Activated T-helper 1 cell treated with anti-CD3 and anti-CD28 coated beads, Interleukin-12 subunit alpha, Interleukin-12 subunit beta, Interleukin-2, Interleukin-4 antibody, amounts not matched to agents 30 ng/mL and 10 ng/mL and 1 ng/mL, durations not matched to agents 14 hours and 24 hours and 36 hours (primary cell): ENCODE measurements at regions not wholly inside any gene's neighbourhood (a gene's known extent, or its start where the extent isn't known, plus 50 kb on each side); places are given as distances from the start of the nearest gene placed in this dataset.

Experiments
- DNase-seq: peaks from one replicate; pipeline ENCODE4 v3.0.0; 2021; ENCODE audit warnings: low spot score
- H3K27ac Mint-ChIP-seq: one replicate; pipeline ENCODE4 v1.8.0; 2021; ENCODE audit warnings: mild to moderate bottlenecking, mixed read lengths
- H3K27me3 Mint-ChIP-seq: one replicate; pipeline ENCODE4 v1.8.0; 2022; ENCODE audit warnings: mild to moderate bottlenecking, moderate library complexity, mixed read lengths; ENCODE audit not compliant: insufficient read depth
- H3K36me3 Mint-ChIP-seq: one replicate; pipeline ENCODE4 v1.8.0; 2021; ENCODE audit warnings: low read depth, mixed read lengths
- H3K4me1 Mint-ChIP-seq: one replicate; pipeline ENCODE4 v1.8.0; 2021; ENCODE audit warnings: low read depth, mixed read lengths
- H3K4me3 Mint-ChIP-seq: one replicate; pipeline ENCODE4 v1.8.0; 2021; ENCODE audit warnings: mild to moderate bottlenecking, moderate library complexity, mixed read lengths
- H3K9me3 Mint-ChIP-seq: one replicate; pipeline ENCODE4 v1.8.0; 2021; ENCODE audit warnings: mixed read lengths
- intact Hi-C: fragments of 100-400 bp; cut with micrococcal nuclease; formaldehyde crosslinking; loops from one replicate; pipeline ENCODE4 v1.15.1; 2024

GRCh38 chr18:72100465-72101004 is 443.6 kb downstream of the CBLN2 start:
- H3K27me3 Mint-ChIP-seq: no peaks in the 10 kb centered on the region
- no peak overlapping the region for H3K27ac Mint-ChIP-seq
- H3K4me1 Mint-ChIP-seq: no peaks in the 10 kb centered on the region
- no peaks in the 10 kb centered on the region for H3K9me3 Mint-ChIP-seq
- no peak overlapping the region for H3K4me3 Mint-ChIP-seq
- H3K36me3 Mint-ChIP-seq: no peaks in the 10 kb centered on the region
- intact Hi-C loops: no loop called here
- DNase-seq: no peak

DNA sequence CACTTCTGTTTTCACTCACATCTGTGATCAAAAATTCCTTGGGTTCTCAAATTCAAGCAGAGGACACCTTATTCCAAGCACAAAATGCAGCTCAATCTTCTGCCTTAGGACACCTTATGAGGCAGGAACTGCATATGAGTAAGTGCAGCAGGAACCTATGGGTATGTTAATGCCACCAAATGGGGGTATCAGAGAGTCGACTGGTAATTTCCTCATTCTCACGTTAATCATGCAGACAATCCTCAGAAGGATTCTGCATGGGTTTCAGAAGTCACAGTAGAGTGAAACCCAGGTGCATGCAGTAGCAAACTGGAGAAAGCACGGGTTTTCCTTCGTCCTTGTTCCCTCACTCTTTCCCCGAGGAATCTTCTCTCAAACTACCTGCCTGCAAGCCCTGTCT is 452.8 kb downstream of the CBLN2 start:
- no peak for DNase-seq
- Mint-ChIP-seq H3K27me3 (no peaks in the 10 kb centered on the region), H3K9me3 (no peaks in the 10 kb centered on the region), H3K27ac (no peak overlapping the region), H3K36me3 (no peaks in the 10 kb centered on the region), H3K4me3 (no peak overlapping the region), H3K4me1 (no peaks in the 10 kb centered on the region)
- intact Hi-C loops: no loop called here

GRCh38 chr18:72089432-72089831 is 454.7 kb downstream of the CBLN2 start:
- Mint-ChIP-seq H3K4me1 (no peaks in the 10 kb centered on the region), H3K4me3 (no peak overlapping the region), H3K27ac (no peak overlapping the region), H3K9me3 (no peaks in the 10 kb centered on the region), H3K36me3 (no peaks in the 10 kb centered on the region), H3K27me3 (no peaks in the 10 kb centered on the region)
- no peak for DNase-seq
- intact Hi-C loops: no loop called here

GRCh38 chr18:72086421-72086820 is 457.7 kb downstream of the CBLN2 start:
- DNase-seq: no peak
- Mint-ChIP-seq H3K36me3 (no peaks in the 10 kb centered on the region), H3K9me3 (no peaks in the 10 kb centered on the region), H3K4me3 (no peak overlapping the region), H3K4me1 (no peaks in the 10 kb centered on the region), H3K27me3 (no peaks in the 10 kb centered on the region), H3K27ac (no peak overlapping the region)
- intact Hi-C loops: no loop called here

DNA sequence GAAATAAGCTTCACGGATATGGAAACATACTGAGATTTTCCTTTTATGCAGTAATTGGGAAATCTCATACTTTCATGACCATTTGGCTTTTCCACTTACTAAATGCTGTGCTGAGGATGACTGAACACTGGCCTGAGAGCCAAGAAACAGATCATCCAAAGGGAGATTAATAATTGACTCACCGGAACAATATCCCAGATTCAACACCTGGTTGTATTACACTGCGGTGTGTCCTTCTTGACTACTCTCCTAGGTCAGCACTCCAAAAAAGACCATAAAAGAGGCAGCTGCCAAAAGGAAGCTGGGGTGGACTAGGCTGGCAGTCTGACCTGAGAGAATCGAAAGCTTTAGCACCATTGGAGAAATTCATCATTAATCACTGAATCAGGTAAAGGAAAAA is 469.1 kb downstream of the CBLN2 start:
- Mint-ChIP-seq H3K27me3 (no peaks in the 10 kb centered on the region), H3K36me3 (no peaks in the 10 kb centered on the region), H3K4me3 (no peak overlapping the region), H3K27ac (no peak overlapping the region), H3K9me3 (peaks cover 3% of the 10 kb centered on the region), H3K4me1 (no peaks in the 10 kb centered on the region)
- DNase-seq: no peak
- intact Hi-C loops: no loop called here

- H3K4me3 Mint-ChIP-seq: no peak overlapping the region
- DNase-seq: no peak
- H3K27ac Mint-ChIP-seq: no peak overlapping the region
- H3K9me3 Mint-ChIP-seq: no peaks in the 10 kb centered on the region
- intact Hi-C loops: no loop called here
- H3K4me1 Mint-ChIP-seq: no peaks in the 10 kb centered on the region
- H3K27me3 Mint-ChIP-seq: no peaks in the 10 kb centered on the region
- H3K36me3 Mint-ChIP-seq: no peaks in the 10 kb centered on the region
Measured at GRCh38 chr18:72063001-72063400, 481.1 kb downstream of the CBLN2 start.

- H3K9me3 Mint-ChIP-seq: no peaks in the 10 kb centered on the region
- H3K27me3 Mint-ChIP-seq: no peaks in the 10 kb centered on the region
- no peaks in the 10 kb centered on the region for H3K4me1 Mint-ChIP-seq
- H3K4me3 Mint-ChIP-seq: no peak overlapping the region
- intact Hi-C loops: no loop called here
- no peak overlapping the region for H3K27ac Mint-ChIP-seq
- H3K36me3 Mint-ChIP-seq: no peaks in the 10 kb centered on the region
- DNase-seq: no peak
Measured at GRCh38 chr18:72058851-72059250, 485.3 kb downstream of the CBLN2 start.

- Mint-ChIP-seq H3K27me3 (no peaks in the 10 kb centered on the region), H3K36me3 (no peaks in the 10 kb centered on the region), H3K27ac (no peak overlapping the region), H3K4me1 (no peaks in the 10 kb centered on the region), H3K4me3 (no peak overlapping the region), H3K9me3 (no peaks in the 10 kb centered on the region)
- intact Hi-C loops: no loop called here
- no peak for DNase-seq
Measured at GRCh38 chr18:72056171-72056570, 488.0 kb downstream of the CBLN2 start.

DNA sequence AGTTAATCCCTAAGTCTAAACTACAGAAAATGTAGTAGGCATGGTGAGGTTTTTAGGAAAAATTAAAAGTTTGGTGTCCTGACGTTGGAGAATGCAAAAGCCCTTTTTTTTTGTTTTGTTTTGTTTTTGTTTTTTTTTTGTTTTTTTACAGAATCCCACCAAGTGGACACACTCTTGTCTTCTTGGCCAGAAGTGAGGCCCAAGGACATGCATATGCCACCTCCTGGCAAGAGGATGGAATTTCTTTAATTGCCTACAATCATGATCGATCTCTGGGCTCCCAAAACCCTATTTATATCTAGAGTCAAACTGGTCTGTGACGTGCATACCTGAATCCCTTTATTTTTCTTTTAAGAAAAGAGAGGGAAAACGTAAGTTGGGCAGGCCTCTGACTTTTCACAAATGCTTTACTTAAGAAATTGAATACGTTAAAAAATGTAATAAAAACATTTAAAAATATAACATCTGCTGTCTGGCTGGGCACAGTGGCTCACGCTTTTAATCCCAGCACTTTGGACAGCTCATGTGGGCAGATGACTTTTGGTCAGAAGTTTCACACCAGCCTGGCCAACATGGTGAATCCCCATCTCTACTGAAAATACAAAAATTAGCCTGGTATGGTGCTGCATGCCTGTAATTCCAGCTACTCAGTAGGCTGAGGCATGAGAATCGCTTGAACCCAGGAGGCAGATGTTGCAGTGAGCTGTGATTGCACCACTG is 502.7 kb downstream of the CBLN2 start:
- Mint-ChIP-seq H3K36me3 (no peaks in the 10 kb centered on the region), H3K4me3 (no peak overlapping the region), H3K27ac (no peak overlapping the region), H3K4me1 (no peaks in the 10 kb centered on the region), H3K27me3 (no peaks in the 10 kb centered on the region), H3K9me3 (no peaks in the 10 kb centered on the region)
- intact Hi-C loops: no loop called here
- no peak for DNase-seq

DNA sequence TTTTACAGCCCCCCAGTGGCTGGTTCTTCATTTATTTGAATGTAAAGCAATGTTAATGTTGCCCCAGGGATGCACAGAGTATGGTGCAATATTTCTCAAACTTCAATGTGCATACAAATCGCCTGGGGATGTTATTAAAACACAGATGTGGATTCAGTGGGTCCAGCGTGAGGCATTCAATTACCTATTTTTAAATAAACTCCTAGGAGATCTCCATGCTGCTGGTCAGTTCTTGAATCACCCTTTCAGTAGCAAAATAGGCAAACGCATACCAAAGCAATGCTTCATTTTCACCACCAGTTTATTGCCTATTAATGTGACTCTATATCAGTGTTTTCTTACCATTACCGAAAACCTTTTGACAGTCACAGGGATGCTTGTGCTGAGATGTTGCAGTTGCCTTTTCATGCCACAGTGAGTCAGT is 530.7 kb downstream of the CBLN2 start:
- intact Hi-C loops: no loop called here
- Mint-ChIP-seq H3K36me3 (no peaks in the 10 kb centered on the region), H3K27ac (no peak overlapping the region), H3K9me3 (no peaks in the 10 kb centered on the region), H3K4me3 (no peak overlapping the region), H3K4me1 (no peaks in the 10 kb centered on the region), H3K27me3 (no peaks in the 10 kb centered on the region)
- no peak for DNase-seq

DNA sequence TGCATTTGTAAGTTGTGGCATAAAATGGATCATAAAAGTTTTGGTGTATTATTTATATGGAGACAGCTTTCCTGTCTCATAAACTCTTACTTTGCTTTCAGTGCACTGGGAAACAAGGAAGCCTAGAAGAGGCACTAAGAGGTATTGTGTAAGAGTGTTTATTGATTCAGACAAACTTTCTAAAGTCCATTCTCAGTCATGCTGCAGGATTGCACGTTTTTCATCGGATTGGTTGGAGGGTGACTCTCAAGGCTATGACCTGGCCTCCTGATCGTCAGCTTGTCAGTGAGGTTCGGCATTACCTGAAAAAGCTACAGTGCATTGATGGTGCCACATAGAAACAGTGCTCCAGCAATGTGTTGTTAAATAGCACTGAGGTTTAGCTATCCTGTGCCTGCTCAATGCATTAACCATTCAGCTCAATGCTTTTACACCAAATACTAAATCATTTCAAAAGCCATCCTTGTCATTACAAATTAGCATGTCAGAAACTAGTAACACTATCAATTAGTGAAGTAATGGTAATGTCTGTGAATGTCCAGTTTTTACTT is 545.5 kb downstream of the CBLN2 start:
- Mint-ChIP-seq H3K27me3 (no peaks in the 10 kb centered on the region), H3K4me3 (no peak overlapping the region), H3K36me3 (no peaks in the 10 kb centered on the region), H3K27ac (no peak overlapping the region), H3K4me1 (no peaks in the 10 kb centered on the region), H3K9me3 (no peaks in the 10 kb centered on the region)
- intact Hi-C loops: no loop called here
- no peak for DNase-seq

GRCh38 chr18:71995904-71996465 is 548.2 kb downstream of the CBLN2 start:
- no peaks in the 10 kb centered on the region for H3K4me1 Mint-ChIP-seq
- intact Hi-C loops: no loop called here
- no peaks in the 10 kb centered on the region for H3K27me3 Mint-ChIP-seq

GRCh38 chr18:71994273-71994672 is 549.9 kb downstream of the CBLN2 start:
- no peak for DNase-seq
- intact Hi-C loops: no loop called here
- no peak overlapping the region for H3K27ac Mint-ChIP-seq
- no peaks in the 10 kb centered on the region for H3K4me1 Mint-ChIP-seq
- no peaks in the 10 kb centered on the region for H3K36me3 Mint-ChIP-seq
- no peaks in the 10 kb centered on the region for H3K9me3 Mint-ChIP-seq
- no peaks in the 10 kb centered on the region for H3K27me3 Mint-ChIP-seq
- H3K4me3 Mint-ChIP-seq: no peak overlapping the region

More at GRCh38 chr18:71995904-71996465, 548.2 kb downstream of the CBLN2 start:
- no peak for DNase-seq
- Mint-ChIP-seq H3K4me3 (no peak overlapping the region), H3K27ac (no peak overlapping the region), H3K9me3 (no peaks in the 10 kb centered on the region), H3K36me3 (no peaks in the 10 kb centered on the region)
